SK-N-MC (cell line): ENCODE measurements at regions not wholly inside any gene's neighbourhood (a gene's known extent, or its start where the extent isn't known, plus 50 kb on each side); places are given as distances from the start of the nearest gene placed in this dataset.

Experiments used
- DNase-seq: peaks from one replicate; pipeline ENCODE4 v3.0.0-alpha.2; 2011; ENCODE audit warnings: low read depth, low spot score
- H3K27ac ChIP-seq: fragments of 200-600 bp; sonication (generic); 2 replicates; pipeline ENCODE4 v1.5.1; 2016; ENCODE audit warnings: mixed run types
- H3K36me3 ChIP-seq: fragments of 200-600 bp; sonication (generic); 2 replicates; pipeline ENCODE4 v1.6.1; 2017; ENCODE audit warnings: antibody characterized with exemption, low read length, mixed read lengths; ENCODE audit not compliant: insufficient read depth
- H3K4me3 ChIP-seq: fragments of 200-600 bp; sonication (generic); 2 replicates; pipeline ENCODE4 v1.5.1; 2016
- H3K9ac ChIP-seq: fragments of 200-600 bp; sonication (generic); 2 replicates; pipeline ENCODE4 v1.8.0; 2017; ENCODE audit warnings: mixed run types, mixed read lengths; ENCODE audit not compliant: insufficient read length
- H3K9me3 ChIP-seq: fragments of 200-600 bp; sonication (generic); 2 replicates; pipeline ENCODE4 v1.6.1; 2017; ENCODE audit warnings: low read depth, mild to moderate bottlenecking, antibody characterized with exemption, low read length, moderate library complexity, mixed read lengths
- EZH2 ChIP-seq: fragments of 200-600 bp; sonication (generic); IDR thresholded peaks from one replicate; pipeline ENCODE4 v1.6.1; 2017; ENCODE audit warnings: antibody characterized with exemption
- FOXP2 ChIP-seq: optimal IDR thresholded peaks from 2 replicates; pipeline ENCODE3; 2011; ENCODE audit warnings: mild to moderate bottlenecking, moderate library complexity; ENCODE audit not compliant: insufficient read depth; ENCODE audit errors: extremely low read length, control extremely low read depth
- POLR2AphosphoS5 ChIP-seq: IDR thresholded peaks from 2 replicates; pipeline ENCODE4 v1.6.1; 2012; ENCODE audit warnings: mild to moderate bottlenecking, low read depth, low read length, borderline replicate concordance

GRCh38 chr6:160851031-160851430 is 140.5 kb upstream of the MAP3K4 start:
- no peaks in the 10 kb centered on the region for H3K9me3 ChIP-seq
- H3K36me3 ChIP-seq = no peaks in the 10 kb centered on the region
- DNase-seq = no peak
- TF ChIP-seq FOXP2 (no peak), POLR2AphosphoS5 (no peak), EZH2 (no peak)
- H3K27ac ChIP-seq = no peak overlapping the region
- no peak overlapping the region for H3K4me3 ChIP-seq
- no peak overlapping the region for H3K9ac ChIP-seq

- no peak for TF ChIP-seq EZH2
- TF ChIP-seq POLR2AphosphoS5 = no peak
- no peak for TF ChIP-seq FOXP2
- Histone ChIP-seq H3K27ac (no peak overlapping the region), H3K4me3 (no peak overlapping the region)
Measured at GRCh38 chr6:160853946-160854345, 137.6 kb upstream of the MAP3K4 start.

GRCh38 chr6:160858886-160859285 is 132.7 kb upstream of the MAP3K4 start:
- H3K9me3 ChIP-seq = no peaks in the 10 kb centered on the region
- H3K27ac ChIP-seq = no peak overlapping the region
- DNase-seq = no peak
- no peak overlapping the region for H3K9ac ChIP-seq
- H3K4me3 ChIP-seq = no peak overlapping the region
- no peaks in the 10 kb centered on the region for H3K36me3 ChIP-seq
- no peak for TF ChIP-seq EZH2
- no peak for TF ChIP-seq FOXP2
- no peak for TF ChIP-seq POLR2AphosphoS5

More at GRCh38 chr6:160853946-160854345, 137.6 kb upstream of the MAP3K4 start:
- H3K9me3 ChIP-seq = no peaks in the 10 kb centered on the region
- no peaks in the 10 kb centered on the region for H3K36me3 ChIP-seq
- H3K9ac ChIP-seq = no peak overlapping the region
- DNase-seq = no peak

- H3K27ac ChIP-seq = no peak overlapping the region
- H3K4me3 ChIP-seq = no peak overlapping the region
- TF ChIP-seq FOXP2 (no peak), POLR2AphosphoS5 (no peak), EZH2 (no peak)
- no peak for DNase-seq
- no peaks in the 10 kb centered on the region for H3K9me3 ChIP-seq
- H3K9ac ChIP-seq = no peak overlapping the region
- H3K36me3 ChIP-seq = no peaks in the 10 kb centered on the region
Measured at GRCh38 chr6:160859822-160860221, 131.7 kb upstream of the MAP3K4 start.

GRCh38 chr6:160861824-160862223 is 129.7 kb upstream of the MAP3K4 start:
- no peaks in the 10 kb centered on the region for H3K9me3 ChIP-seq
- no peak overlapping the region for H3K4me3 ChIP-seq
- H3K27ac ChIP-seq = no peak overlapping the region
- TF ChIP-seq EZH2 (no peak), POLR2AphosphoS5 (no peak), FOXP2 (no peak)
- no peak for DNase-seq
- no peaks in the 10 kb centered on the region for H3K36me3 ChIP-seq
- no peak overlapping the region for H3K9ac ChIP-seq

- H3K36me3 ChIP-seq = no peaks in the 10 kb centered on the region
- TF ChIP-seq EZH2 (no peak), POLR2AphosphoS5 (no peak), FOXP2 (no peak)
- no peak for DNase-seq
- no peak overlapping the region for H3K4me3 ChIP-seq
- H3K9ac ChIP-seq = no peak overlapping the region
- no peak overlapping the region for H3K27ac ChIP-seq
- H3K9me3 ChIP-seq = no peaks in the 10 kb centered on the region
Measured at GRCh38 chr6:160863782-160864181, 127.8 kb upstream of the MAP3K4 start.

- no peak for TF ChIP-seq FOXP2
- TF ChIP-seq POLR2AphosphoS5 = no peak
- TF ChIP-seq EZH2 = no peak
- Histone ChIP-seq H3K27ac (no peak overlapping the region), H3K4me3 (no peak overlapping the region), H3K9me3 (no peaks in the 10 kb centered on the region), H3K36me3 (no peaks in the 10 kb centered on the region), H3K9ac (no peak overlapping the region)
- no peak for DNase-seq
Measured at GRCh38 chr6:160871320-160871719, 120.2 kb upstream of the MAP3K4 start.

- no peak overlapping the region for H3K27ac ChIP-seq
- TF ChIP-seq EZH2 (no peak), POLR2AphosphoS5 (no peak), FOXP2 (no peak)
Measured at GRCh38 chr6:160881148-160881808, 110.3 kb upstream of the MAP3K4 start.

GRCh38 chr6:160882006-160882405 is 109.6 kb upstream of the MAP3K4 start:
- Histone ChIP-seq H3K9me3 (no peaks in the 10 kb centered on the region), H3K9ac (no peak overlapping the region), H3K27ac (no peak overlapping the region), H3K36me3 (no peaks in the 10 kb centered on the region), H3K4me3 (no peak overlapping the region)
- TF ChIP-seq POLR2AphosphoS5 (no peak), EZH2 (no peak), FOXP2 (no peak)
- no peak for DNase-seq

More at GRCh38 chr6:160881148-160881808, 110.3 kb upstream of the MAP3K4 start:
- H3K9me3 ChIP-seq = no peaks in the 10 kb centered on the region
- H3K9ac ChIP-seq = no peak overlapping the region
- DNase-seq = no peak
- no peaks in the 10 kb centered on the region for H3K36me3 ChIP-seq
- no peak overlapping the region for H3K4me3 ChIP-seq
